Gastrocnemius medialis (tissue), 4 donors: ENCODE measurements at regions not wholly inside any gene's neighbourhood (a gene's known extent, or its start where the extent isn't known, plus 50 kb on each side); places are given as distances from the start of the nearest gene placed in this dataset.

ENCODE experiments used
- ATAC-seq, 2 donors: fragments of 150-250 bp; one replicate each; pipeline ENCODE4 v1.9.1; 2016
- DNase-seq, 2 donors: peaks; one replicate each; pipeline ENCODE4 v3.0.0-alpha.2; 2019
- H3K27ac ChIP-seq, 4 donors: fragments of 200-600 bp; sonication (generic); 1 replicate in 1 of 4; 2 replicates in 3 of 4; pipeline ENCODE4 v1.5.1; 2016 to 2018; ENCODE audit warnings: mild to moderate bottlenecking in 2 of 4, moderate library complexity in 1 of 4
- H3K27me3 ChIP-seq, 3 donors: fragments of 200-600 bp; sonication (generic) in 2 of 3; 1 replicate in 1 of 3; 2 replicates in 2 of 3; pipeline versions ENCODE4 v1.5.1 to v1.6.0; 2016 to 2019; ENCODE audit warnings: mild to moderate bottlenecking in 1 of 3, moderate library complexity in 1 of 3
- H3K36me3 ChIP-seq, 2 donors: fragments of 200-600 bp; sonication (generic) in 1 of 2; one replicate each; pipeline ENCODE4 v1.5.1; 2017 to 2018
- H3K4me1 ChIP-seq, 2 donors: fragments of 200-600 bp; sonication (generic) in 1 of 2; one replicate each; pipeline ENCODE4 v1.5.1; 2016 to 2017; ENCODE audit warnings: mild to moderate bottlenecking in 2 of 2
- H3K4me3 ChIP-seq, 4 donors: fragments of 200-600 bp; sonication (generic) in 3 of 4; 1 replicate in 1 of 4; 2 replicates in 3 of 4; pipeline ENCODE4 v1.5.1; 2016 to 2019; ENCODE audit warnings: mild to moderate bottlenecking in 2 of 4
- H3K9me3 ChIP-seq, 3 donors: fragments of 200-600 bp; sonication (generic) in 2 of 3; 1 replicate in 1 of 3; 2 replicates in 2 of 3; pipeline ENCODE4 v1.5.1; 2016 to 2019
- POLR2A ChIP-seq, 2 donors: fragments of 450-650 bp; IDR thresholded peaks; one replicate each; pipeline ENCODE4 v1.6.1; 2017; ENCODE audit warnings: antibody characterized with exemption in 2 of 2, mild to moderate bottlenecking in 2 of 2, moderate library complexity in 2 of 2
- in situ Hi-C, 4 donors: fragments of 200-750 bp; cut with MboI; loops; one replicate each; pipeline versions ENCODE4 v1.15.0 to v1.8.0; 2017; ENCODE audit warnings: low sequenced_read_pairs in 4 of 4
- intact Hi-C: fragments of 100-400 bp; cut with DNase I; formaldehyde crosslinking; loops from one replicate; pipeline ENCODE4 v1.15.1; 2023; ENCODE audit warnings: low total_unique reads
- TF ChIP-seq, protein P1 (sequence below), 5 experiments: fragments of 450-650 bp in 3 of 5; fragments of 200-600 bp in 2 of 5; sonication (generic) in 2 of 5; IDR thresholded peaks in 4 of 5; conservative IDR thresholded peaks in 1 of 5; 1 replicate in 4 of 5; 2 replicates in 1 of 5; pipeline ENCODE4 v1.5.1; 2016 to 2019; ENCODE audit warnings: antibody characterized with exemption in 5 of 5, mild to moderate bottlenecking in 3 of 5, moderate library complexity in 3 of 5

DNA sequence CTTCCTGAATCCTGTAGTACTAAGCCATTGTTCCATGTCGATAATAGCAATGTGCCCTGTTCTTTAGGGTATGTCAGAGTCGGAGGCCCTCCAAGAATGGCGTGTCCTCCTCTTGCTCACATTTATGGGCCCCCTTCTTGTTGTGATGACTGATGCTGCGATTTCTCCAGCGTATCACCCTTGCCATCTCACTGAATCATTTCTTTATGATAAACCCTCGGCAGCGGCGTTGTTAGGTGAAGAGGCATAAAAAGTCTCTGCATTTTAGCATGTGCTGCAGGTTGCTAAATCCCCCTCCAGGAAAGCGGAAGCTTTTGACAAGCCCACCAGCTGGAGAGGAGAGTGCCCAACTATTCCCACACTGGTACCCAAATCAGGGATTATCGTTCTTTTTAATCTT is 1045.3 kb downstream of the BRD1 start:
- no peak for ATAC-seq
- TF ChIP-seq POLR2A (IDR thresholded peaks at IDR 0.05) = no peak
- no peak for DNase-seq
- in situ Hi-C loops = no loop called here
- no peaks in the 10 kb centered on the region for H3K36me3 ChIP-seq
- no peaks in the 10 kb centered on the region for H3K4me1 ChIP-seq
- H3K27ac ChIP-seq = no peak overlapping the region
- no peaks in the 10 kb centered on the region for H3K27me3 ChIP-seq
- no peaks in the 10 kb centered on the region for H3K9me3 ChIP-seq
- intact Hi-C loops = no loop called here
- no peak overlapping the region for H3K4me3 ChIP-seq

DNA sequence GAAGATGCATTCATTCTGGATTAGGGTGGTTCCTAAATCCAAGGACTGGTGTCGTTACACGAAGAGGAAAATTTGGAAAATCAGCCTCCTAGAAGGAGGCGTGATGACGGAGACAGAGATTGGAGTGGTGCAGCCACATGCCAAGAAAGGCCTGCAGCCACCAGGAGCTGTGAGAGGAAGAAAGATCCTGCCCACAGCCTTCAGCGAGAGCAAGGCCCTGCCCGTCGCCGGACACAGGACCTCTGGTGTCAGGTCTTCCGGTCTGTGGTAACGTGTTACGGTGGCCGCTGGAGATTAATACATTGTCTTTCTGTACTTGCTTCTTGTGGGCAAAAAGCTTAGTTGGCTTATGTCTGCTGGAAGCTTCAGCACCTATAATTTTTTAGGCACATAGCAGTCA is 1045.8 kb downstream of the BRD1 start:
- DNase-seq (no peak), ATAC-seq (no peak)
- in situ Hi-C loops = no loop called here
- Histone ChIP-seq H3K27me3 (no peaks in the 10 kb centered on the region), H3K36me3 (no peaks in the 10 kb centered on the region), H3K27ac (no peak overlapping the region), H3K4me3 (no peak overlapping the region), H3K9me3 (no peaks in the 10 kb centered on the region), H3K4me1 (no peaks in the 10 kb centered on the region)
- intact Hi-C loops = no loop called here
- TF ChIP-seq POLR2A (IDR thresholded peaks at IDR 0.05) = no peak
- TF ChIP-seq, protein P1, sequence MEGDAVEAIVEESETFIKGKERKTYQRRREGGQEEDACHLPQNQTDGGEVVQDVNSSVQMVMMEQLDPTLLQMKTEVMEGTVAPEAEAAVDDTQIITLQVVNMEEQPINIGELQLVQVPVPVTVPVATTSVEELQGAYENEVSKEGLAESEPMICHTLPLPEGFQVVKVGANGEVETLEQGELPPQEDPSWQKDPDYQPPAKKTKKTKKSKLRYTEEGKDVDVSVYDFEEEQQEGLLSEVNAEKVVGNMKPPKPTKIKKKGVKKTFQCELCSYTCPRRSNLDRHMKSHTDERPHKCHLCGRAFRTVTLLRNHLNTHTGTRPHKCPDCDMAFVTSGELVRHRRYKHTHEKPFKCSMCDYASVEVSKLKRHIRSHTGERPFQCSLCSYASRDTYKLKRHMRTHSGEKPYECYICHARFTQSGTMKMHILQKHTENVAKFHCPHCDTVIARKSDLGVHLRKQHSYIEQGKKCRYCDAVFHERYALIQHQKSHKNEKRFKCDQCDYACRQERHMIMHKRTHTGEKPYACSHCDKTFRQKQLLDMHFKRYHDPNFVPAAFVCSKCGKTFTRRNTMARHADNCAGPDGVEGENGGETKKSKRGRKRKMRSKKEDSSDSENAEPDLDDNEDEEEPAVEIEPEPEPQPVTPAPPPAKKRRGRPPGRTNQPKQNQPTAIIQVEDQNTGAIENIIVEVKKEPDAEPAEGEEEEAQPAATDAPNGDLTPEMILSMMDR (IDR thresholded peaks at IDR 0.05 in 4 of 5, conservative IDR thresholded peaks at IDR 0.05 in 1 of 5) = no peak

DNA sequence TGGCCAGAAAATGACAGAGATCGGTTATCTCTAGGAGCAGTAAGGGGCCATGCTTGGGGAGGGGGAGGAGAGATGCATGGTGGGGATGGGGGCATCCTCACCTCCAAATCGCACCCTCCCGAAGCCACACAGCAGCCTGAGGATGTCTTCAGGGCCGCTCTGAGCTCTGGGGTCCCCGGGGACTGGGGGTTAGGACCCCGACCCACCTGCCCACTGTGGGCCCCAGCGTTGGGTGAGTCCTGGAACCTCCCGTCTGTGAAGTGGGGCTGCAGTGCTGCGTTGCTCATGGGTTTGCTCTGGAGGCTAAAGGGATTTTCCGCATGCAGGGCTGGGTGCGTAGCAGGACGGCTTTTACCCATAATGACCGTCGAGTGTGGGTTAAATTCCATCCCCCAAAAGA is 1046.3 kb downstream of the BRD1 start:
- DNase-seq (no peak), ATAC-seq (no peak)
- H3K27me3 ChIP-seq = no peaks in the 10 kb centered on the region
- H3K4me1 ChIP-seq = no peaks in the 10 kb centered on the region
- no peak overlapping the region for H3K27ac ChIP-seq
- H3K4me3 ChIP-seq = no peak overlapping the region
- H3K9me3 ChIP-seq = no peaks in the 10 kb centered on the region
- no peaks in the 10 kb centered on the region for H3K36me3 ChIP-seq
- in situ Hi-C loops = no loop called here
- TF ChIP-seq, protein P1 (IDR thresholded peaks at IDR 0.05 in 4 of 5, conservative IDR thresholded peaks at IDR 0.05 in 1 of 5) = no peak
- no peak for TF ChIP-seq POLR2A (IDR thresholded peaks at IDR 0.05)
- intact Hi-C loops = no loop called here

DNA sequence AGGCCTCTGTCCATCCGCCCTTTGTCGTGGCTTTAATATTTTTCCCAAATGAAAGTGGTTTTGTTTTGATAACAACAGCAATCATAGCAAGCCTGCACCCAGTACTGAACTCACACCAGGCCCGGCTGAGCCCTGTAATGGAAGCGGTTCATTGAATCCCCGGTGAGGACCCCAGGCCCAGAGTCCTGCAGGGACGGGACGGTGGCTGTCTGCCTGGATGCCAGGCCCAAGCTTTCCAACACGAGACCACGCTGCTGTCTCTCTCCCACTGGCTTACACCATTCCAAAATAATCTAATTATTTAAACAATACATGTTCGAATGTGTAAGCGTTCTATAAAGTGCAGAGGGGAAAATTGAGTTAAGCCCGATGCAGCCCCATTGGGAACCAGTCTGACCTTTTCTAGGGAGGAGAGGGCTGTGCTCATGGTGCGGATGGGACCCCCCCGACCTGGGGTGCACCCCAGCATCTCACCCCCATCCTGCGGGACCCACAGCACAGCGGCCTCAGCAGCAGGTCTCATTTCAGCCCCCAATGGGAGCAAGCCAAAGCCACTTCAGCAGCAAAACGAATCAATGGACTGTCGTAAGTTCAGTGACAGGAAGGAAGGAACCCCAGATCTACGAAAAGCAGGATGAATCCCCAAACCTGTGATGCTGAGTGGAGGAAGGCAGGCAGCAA is 1046.9 kb downstream of the BRD1 start:
- no peaks in the 10 kb centered on the region for H3K9me3 ChIP-seq
- ATAC-seq (no peak), DNase-seq (no peak)
- H3K4me3 ChIP-seq = no peak overlapping the region
- no peaks in the 10 kb centered on the region for H3K27me3 ChIP-seq
- H3K4me1 ChIP-seq = no peaks in the 10 kb centered on the region
- H3K27ac ChIP-seq = no peak overlapping the region
- H3K36me3 ChIP-seq = no peaks in the 10 kb centered on the region
- intact Hi-C loops = no loop called here
- TF ChIP-seq, protein P1 (IDR thresholded peaks at IDR 0.05 in 4 of 5, conservative IDR thresholded peaks at IDR 0.05 in 1 of 5) = no peak
- no peak for TF ChIP-seq POLR2A (IDR thresholded peaks at IDR 0.05)
- in situ Hi-C loops = no loop called here

DNA sequence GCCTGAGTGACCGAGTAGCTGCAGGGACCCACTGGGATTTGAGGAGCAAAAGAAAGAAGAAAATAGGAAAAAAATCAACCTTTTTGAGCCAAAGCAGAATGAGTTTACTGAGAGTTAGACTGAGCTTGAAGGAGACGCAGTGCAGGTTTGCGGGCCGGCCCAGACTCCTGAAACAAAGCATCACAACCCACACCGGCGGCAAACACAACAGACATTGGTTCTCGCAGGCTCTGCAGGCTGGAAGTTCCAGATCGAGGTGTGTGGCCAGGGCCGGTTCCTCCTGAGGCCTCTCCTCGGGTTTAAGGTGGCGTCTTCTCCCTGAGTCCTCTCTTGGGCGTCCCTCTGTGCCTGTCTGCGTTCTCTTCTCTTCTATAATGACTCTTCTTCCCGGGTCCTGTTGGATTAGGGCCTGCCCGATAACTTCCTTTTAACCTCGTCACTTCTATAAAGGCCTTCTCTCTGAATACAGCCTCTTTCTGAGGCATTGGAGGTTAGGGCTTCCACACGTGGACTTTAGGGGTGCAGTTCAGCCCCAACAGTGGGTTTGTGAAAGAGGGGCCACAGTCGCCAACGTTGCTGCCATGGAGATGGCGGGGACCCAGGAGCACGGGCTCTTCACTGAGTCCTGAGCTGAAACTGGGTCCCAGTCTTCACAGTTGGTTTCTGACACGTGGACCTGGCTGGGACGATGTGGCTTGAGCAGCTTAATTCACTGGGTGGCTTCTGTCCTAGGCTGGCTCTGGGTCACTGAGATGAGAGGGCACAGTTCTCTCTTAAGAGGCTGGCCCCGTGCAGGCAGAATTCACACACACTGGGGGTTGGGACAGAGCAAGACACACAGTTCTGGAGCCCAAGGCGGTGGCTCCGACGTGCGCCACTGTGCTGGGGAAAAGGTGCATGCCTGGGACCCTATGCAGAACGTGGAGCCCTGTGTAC is 1047.7 kb downstream of the BRD1 start:
- DNase-seq = no peak
- intact Hi-C loops = no loop called here
- H3K9me3 ChIP-seq = no peaks in the 10 kb centered on the region

More for the DNA sequence above, 1047.7 kb downstream of the BRD1 start:
- ATAC-seq = no peak
- Histone ChIP-seq H3K4me3 (no peak overlapping the region), H3K27me3 (no peaks in the 10 kb centered on the region), H3K27ac (no peak overlapping the region), H3K4me1 (no peaks in the 10 kb centered on the region), H3K36me3 (no peaks in the 10 kb centered on the region)
- in situ Hi-C loops = no loop called here
- TF ChIP-seq, protein P1 (IDR thresholded peaks at IDR 0.05 in 4 of 5, conservative IDR thresholded peaks at IDR 0.05 in 1 of 5) = no peak
- TF ChIP-seq POLR2A (IDR thresholded peaks at IDR 0.05) = no peak
